GM12891 (cell line): ENCODE measurements at regions not wholly inside any gene's neighbourhood (a gene's known extent, or its start where the extent isn't known, plus 50 kb on each side); places are given as distances from the start of the nearest gene placed in this dataset.

ENCODE experiments used
- POLR2A ChIP-seq: IDR thresholded peaks from 2 replicates; pipeline ENCODE4 v1.6.1; 2011; ENCODE audit warnings: low read depth, low read length, control low read depth
- POLR2AphosphoS5 ChIP-seq: IDR thresholded peaks from 2 replicates; pipeline ENCODE4 v1.6.1; 2011; ENCODE audit warnings: low read depth, low read length, control low read depth
- POU2F2 ChIP-seq: IDR thresholded peaks from 2 replicates; pipeline ENCODE4 v1.6.1; 2011; ENCODE audit warnings: low read depth, mild to moderate bottlenecking, control low read depth, low read length, moderate library complexity
- SPI1 ChIP-seq: IDR thresholded peaks from 2 replicates; pipeline ENCODE4 v1.6.1; 2011; ENCODE audit warnings: low read depth, low read length, control low read depth
- TAF1 ChIP-seq: IDR thresholded peaks from 2 replicates; pipeline ENCODE4 v1.6.1; 2011; ENCODE audit warnings: low read depth, low read length, control low read depth

GRCh38 chr5:153267506-153267905, 223.0 kb upstream of the GRIA1 start:
- TF ChIP-seq TAF1 = no peak
- TF ChIP-seq POLR2AphosphoS5 = no peak
- no peak for TF ChIP-seq POLR2A
- no peak for TF ChIP-seq SPI1
- TF ChIP-seq POU2F2 = no peak
